GM11168 (cell line): ENCODE measurements at regions not wholly inside any gene's neighbourhood (a gene's known extent, or its start where the extent isn't known, plus 50 kb on each side); places are given as distances from the start of the nearest gene placed in this dataset.
"Not testable (repeated sequence)": the region's sequence is repeated elsewhere in the genome, so short reads cannot be mapped to it uniquely, and the experiment has no call there.

Experiments used
- in situ Hi-C: fragments of 300-500 bp; cut with MboI; formaldehyde crosslinking; loops from one replicate; pipeline ENCODE4 v1.12.0; 2022; ENCODE audit warnings: low sequenced_read_pairs; ENCODE audit not compliant: unreplicated experiment

DNA sequence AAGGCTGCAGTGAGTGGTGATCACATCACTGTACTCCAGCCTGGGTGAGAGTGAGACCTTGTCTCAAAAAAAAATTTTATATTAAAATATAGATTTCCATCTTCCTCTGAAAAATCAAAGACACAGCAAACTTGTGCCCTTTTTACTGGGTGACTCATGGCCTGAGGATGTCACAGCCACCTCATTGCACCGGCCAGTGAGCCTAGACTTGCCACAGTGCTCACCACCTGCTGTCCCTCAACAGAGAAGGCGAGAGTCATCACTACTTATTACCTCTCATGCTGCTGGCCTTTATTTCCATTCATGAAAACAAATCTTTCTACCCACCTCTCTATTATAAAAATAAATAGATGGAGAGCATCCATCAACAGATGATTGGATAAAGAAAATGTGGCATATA, 295.8 kb downstream of the PREX1 start:
- in situ Hi-C loops: no loop called here

DNA sequence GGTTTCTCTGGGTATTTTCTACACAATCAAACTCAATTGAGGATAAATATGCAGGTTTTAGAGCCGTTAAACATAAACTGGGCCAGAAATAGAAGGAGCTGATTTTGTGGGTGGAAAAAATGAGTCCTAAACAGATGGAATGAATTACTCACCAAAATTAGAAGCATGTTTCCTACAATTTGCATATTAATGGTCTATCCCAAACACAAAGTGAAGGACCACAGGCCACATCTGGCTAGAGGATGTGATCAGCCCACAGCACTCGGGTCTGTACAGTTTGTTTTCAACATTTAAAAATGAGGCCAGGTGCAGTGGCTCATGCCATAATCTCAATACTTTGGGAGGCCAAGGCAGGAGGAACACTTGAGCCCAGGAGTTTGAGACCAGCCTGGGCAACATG, 296.3 kb downstream of the PREX1 start:
- in situ Hi-C loops: no loop called here

DNA sequence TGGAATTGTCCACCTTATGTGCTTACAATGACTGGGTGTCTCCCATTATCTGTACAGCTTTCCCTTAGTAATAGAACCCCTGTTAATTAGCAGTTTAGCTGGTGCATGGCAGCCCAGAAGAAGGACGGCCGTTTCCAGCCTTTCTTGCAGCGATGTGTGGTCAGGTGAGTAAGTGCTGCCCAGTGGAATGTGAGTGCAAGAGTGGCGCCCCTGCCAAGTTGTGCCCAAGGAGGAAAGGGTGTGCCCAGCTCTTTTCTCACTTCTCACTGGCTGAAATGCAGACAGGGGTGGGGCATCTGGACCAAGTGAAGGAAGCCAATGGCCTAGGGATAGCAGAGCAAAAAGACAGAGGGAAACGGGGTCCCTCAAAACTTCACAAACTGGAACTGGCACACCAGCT, 296.8 kb downstream of the PREX1 start:
- in situ Hi-C loops: no loop called here

DNA sequence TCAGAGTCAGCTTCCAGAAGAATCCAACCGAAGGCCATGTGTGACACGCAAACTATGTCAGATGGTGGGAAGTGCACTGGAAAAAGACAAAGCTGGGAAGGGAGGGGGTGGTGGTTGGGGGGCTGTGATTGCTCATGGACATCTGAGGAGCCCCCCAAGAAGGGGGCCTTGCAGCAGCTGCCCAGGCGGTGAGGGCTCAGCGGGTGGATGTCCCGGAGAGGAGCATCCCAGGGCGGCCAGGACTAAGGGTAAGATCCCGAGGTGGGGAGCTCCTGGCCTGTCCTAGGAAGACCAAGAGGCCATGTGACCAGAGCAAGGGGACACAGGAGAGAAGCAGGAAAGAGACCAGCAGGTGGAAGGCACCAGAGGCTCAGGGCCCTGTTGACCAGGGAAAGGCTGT, 299.5 kb downstream of the PREX1 start:
- in situ Hi-C loops: no loop called here

DNA sequence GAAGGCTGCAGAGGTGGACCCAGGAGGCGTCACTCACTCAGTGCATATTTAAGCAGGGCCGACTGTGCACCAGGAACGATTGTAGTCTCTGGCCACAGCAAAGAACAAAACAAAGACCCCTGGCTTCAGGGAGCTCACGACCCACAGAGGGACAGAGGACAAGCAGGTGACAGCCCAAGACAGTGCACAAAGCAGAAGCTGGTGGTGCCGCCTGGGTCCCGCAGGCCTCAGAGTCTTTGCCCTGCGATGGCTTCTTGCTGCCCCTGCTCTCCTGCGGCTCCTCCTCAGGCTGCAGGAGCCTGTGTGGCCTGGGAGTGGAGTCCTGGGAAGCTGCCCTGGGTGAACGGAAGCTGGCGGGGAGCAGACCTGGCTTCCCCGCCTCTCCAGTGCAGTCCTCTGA, 300.0 kb downstream of the PREX1 start:
- in situ Hi-C loops: no loop called here

DNA sequence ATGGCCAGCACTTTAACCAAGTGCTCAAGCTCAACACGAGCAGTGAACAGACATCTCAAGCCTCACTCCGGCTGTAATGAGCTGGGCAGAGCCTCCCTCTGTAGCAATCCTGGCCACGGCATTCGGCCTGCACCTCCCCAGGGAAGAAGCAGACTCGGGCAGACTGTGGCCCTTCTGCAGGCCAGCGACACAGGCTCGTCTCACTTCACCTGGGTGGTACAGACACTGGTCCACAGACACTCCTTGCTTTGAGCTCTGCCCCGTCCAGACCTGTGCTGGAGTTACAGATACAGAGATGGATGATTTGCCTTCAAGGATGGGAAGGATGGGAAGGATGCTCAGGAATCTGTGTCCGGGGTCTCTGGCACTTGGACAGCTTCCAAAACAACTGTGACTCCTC, 300.9 kb downstream of the PREX1 start:
- in situ Hi-C loops: no loop called here

DNA sequence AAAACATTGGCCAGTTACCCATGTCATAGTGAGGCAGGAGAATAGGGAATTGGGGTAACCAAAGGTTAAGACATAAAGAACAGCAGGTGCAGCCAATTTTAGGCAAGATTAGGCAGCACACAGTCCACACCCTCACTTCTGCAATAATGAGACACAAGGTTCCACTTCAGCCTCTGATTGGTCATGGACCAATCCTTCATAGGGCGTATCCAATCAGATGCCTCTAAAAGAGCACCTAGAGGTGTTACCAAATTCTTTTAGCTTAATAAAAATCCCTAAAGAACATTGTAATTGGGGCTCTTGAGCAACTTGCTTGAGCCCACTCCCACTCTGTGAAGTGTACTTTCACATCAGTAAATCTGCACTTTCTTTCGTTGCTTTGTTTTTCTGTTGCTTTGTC, 302.4 kb downstream of the PREX1 start:
- in situ Hi-C loops: no loop called here

DNA sequence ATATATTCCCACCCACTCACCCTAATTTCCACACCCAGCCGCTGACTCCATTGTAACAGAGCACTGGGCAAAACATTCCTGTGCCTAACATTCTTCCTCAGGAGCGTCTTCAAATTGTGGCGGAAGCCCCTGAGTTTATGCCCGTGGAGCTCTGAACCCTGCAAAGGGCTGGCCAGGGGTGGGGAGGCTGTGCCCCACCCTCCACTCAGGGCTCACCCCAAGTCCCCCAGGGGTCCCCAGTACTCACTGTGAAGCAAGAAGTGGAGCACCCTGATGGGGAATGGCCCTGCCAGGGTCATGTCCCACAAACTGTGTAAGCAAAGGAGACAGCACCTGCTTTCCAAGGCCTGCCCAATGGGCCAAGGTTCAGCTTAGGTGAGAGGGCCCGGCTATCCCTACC, 303.2 kb downstream of the PREX1 start:
- in situ Hi-C loops: no loop called here

DNA sequence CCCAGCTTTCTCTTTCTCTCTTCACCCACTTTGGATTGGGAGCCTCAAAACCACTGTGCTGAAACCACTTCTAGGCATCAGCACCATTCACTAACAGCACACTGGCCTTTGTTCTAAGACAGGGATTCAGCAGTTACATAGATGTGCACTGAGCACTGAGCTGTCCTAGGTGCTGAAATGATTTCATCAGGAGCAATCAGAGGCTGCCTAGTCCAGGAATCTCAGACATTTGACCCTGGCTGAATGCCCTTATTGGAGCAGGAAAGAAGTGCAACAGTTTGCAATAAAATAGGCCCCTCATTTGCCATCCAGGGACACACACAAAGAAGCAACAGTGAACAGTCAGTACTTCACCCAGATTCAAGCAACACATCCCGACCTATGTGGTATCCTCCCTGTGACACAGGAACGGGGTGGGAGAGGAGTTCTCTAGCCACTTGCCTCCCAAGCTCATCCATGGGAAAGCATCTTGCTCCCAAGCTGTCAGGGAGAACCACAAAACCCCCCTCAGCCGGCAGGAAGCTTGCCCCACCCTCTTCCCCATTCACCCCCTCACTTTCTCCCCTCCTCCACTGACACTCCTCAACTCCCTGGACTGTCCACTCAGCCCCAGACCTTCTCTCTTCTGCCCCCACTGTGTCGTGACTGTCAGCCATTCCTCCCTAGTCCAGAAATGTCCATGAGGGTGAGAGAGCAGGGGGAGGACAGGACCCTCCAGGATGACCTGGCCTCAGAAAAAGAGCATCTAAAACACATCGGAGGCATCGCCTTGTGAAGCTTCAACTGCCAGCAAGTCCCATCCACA, 304.4 kb downstream of the PREX1 start:
- in situ Hi-C loops: no loop called here

DNA sequence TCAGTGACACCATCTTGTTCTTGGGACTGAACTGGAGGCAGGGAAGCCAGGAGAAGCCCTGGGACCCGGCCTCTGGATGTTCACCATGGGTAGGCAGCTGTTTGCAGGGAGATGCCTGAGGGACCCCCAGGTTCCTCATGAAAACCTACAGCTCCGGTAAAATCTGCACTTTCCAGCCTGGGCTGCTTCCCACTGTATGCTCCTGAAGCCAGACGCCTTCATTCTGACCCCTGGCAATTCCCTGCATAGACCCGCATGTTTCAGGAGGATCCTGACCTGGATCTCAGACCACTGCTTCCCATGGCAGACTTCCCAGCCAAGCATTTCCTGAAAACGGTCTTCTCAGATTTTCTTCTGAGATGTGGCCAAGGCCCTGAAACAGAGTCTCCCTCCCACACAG, 306.7 kb downstream of the PREX1 start:
- in situ Hi-C loops: no loop called here

DNA sequence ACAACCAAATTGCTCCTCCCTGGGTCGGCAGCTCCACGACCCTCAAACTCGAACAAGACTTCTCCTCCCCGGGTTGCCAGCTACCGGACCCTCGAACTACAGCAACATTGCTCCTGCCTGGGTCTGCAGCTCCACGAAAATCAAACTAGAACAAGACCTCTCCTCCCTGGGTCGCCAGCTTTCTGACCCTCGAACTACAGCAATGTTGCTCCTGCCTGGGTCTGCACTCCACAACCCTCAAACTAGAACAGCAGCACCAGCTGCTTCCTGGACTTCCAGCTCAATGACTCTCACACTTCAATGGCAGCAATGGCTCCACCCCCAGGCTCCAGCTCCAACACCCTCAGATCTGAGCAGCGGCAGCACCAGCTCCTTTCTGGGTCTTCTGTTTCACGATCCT, 311.6 kb downstream of the PREX1 start:
- in situ Hi-C loops: loop anchor here (5.0 kb wide), 1 partner anchor 624 kb away; no protein-coding TSS in a partner anchor

DNA sequence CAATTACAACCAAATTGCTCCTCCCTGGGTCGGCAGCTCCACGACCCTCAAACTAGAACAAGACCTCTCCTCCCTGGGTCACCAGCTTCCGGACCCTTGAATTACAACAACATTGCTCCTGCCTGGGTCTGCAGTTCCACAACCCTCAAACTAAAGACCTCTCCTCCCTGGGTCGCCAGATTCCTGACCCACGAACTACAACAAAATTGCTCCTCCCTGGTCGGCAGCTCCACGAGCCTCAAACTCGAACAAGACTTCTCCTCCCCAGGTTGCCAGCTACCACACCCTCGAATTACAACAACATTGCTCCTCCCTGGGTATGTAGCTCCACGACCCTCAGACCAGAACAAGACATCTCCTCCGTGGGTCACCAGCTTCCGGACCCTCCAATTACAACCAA, 313.2 kb downstream of the PREX1 start:
- in situ Hi-C loops: not testable (repeated sequence)

DNA sequence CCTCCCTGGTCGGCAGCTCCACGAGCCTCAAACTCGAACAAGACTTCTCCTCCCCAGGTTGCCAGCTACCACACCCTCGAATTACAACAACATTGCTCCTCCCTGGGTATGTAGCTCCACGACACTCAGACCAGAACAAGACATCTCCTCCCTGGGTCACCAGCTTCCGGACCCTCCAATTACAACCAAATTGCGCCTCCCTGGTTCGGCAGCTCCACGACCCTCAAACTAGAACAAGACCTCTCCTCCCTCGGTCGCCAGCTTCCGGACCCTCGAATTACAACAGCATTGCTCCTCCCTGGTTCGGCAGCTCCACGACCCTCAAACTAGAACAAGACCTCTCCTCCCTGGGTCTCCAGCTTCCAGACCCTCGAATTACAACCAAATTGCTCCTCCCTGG, 315.3 kb downstream of the PREX1 start:
- in situ Hi-C loops: not testable (repeated sequence)

DNA sequence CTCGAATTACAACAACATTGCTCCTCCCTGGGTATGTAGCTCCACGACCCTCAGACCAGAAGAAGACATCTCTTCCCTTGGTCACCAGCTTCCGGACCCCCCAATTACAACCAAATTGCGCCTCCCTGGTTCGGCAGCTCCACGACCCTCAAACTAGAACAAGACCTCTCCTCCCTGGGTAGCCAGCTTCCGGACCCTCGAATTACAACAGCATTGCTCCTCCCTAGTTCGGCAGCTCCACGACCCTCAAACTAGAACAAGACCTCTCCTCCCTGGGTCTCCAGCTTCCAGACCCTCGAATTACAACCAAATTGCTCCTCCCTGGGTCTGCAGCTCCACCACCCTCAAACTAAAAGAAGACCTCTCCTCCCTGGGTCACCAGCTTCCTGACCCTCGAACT, 322.7 kb downstream of the PREX1 start:
- in situ Hi-C loops: not testable (repeated sequence)

DNA sequence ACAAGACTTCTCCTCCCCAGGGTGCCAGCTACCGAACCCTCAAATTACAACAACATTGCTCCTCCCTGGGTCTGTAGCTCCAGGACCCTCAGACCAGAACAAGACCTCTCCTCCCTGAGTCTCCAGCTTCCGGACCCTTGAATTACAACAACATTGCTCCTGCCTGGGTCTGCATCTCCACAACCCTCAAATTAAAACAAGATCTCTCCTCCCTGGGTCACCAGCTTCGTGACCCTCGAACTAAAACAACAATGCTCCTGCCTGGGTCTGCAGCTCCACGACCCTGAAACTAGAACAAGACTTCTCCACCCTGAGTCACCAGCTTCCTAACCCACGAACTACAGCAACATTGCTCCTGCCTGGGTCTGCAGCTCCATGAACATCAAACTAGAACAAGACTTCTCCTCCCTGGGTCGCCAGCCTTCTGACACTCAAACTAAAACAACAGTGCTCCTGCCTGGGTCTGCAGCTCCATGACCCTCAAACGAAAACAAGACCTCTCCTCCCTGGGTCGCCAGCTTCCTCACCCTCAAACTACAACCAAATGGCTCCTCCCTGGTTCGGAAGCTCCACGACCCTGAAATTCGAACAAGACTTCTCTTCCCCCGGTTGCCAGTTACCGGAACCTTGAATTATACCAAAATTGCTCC, 324.5 kb downstream of the PREX1 start:
- in situ Hi-C loops: no loop called here

DNA sequence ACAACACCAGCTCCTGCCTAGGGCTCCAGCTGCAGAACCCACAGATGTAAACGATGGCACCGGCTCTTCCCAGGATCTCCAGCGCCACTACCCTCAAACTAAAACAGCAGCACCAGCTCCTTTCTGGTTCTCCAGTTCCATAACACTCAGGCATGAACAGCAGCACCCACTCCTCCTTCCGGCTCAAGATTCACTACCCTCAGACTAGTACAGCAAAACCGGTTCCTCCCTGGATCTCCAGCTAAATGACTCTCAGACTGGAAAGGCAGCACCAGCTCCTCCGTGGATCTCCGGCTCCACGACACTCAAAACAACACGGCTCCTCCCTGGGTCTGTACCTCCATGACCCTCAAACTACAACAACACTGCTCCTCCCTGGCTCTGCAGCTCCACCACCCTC, 325.0 kb downstream of the PREX1 start:
- in situ Hi-C loops: no loop called here

DNA sequence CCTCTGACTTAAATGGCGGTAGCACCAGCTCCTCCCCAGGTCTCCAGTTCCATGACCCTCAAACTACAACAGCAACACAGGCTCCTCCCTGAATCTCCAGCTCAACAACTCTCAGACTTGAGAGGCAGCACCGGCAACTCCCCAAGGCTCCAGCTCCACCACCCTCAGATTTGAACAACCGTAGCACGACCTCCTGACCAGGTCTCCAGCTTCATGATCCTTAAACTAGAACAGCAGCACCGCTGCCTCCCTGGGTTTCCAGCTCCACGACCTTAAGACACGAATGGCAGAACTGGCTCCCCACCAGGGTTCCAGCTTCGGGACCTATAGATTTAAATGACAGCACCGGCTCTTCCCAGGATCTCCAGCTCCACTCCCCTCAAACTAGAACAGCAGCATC, 325.8 kb downstream of the PREX1 start:
- in situ Hi-C loops: no loop called here

DNA sequence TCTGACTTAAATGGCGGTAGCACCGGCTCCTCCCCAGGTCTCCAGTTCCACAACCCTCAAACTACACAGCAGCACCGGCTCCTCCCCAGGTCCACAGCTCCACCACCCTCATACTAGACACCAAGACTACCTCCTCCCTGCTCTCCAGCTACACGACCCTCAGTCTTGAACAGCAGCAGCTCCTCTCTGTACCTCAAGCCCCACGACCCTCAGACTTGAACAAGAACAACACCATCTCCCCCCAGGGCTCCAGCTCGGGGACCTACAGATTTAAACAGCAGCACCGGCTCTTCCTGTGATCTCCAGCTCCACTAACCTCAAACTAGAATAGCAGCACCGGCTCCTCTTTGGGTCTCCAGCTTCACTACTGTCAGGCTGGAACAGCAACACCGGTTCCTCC, 326.9 kb downstream of the PREX1 start:
- in situ Hi-C loops: not testable (repeated sequence)

DNA sequence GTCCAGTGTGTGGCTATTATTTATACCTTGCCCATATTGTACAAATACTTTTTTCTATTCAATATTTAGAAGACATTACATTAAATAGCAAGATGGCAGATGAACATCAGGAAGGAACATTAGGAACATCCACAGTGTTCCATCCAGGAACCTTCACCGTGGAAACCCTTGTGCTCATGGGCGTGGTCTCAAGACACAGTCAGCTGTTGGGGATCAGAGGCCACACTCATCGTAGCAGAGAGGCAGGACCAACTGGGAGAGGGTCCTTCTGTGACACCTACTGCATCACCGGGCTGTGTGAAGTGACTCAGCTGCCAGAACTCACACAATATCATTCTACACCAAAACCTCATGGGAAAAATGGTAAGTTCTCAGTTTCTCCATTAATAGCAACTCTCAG, 328.9 kb downstream of the PREX1 start:
- in situ Hi-C loops: not testable (repeated sequence)

DNA sequence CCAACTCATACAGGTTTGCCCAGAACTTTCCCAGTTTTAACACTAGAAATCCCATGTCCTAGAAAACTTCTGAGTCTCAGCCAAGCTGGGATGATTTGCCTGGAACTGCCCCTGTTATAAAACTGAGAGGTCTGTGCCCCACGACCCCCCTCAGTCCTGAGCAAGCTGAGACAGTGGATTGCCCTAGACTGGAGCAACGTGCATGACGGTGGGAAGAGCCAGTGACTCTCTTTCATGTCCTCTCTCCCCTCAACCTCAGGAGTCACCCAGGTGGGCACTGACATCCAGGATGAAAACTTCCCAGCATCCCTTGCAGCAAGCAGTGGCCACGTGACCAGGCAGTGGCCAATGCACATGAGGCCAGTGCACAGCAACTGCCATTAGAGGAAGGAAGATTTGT, 329.7 kb downstream of the PREX1 start:
- in situ Hi-C loops: not testable (repeated sequence)

DNA sequence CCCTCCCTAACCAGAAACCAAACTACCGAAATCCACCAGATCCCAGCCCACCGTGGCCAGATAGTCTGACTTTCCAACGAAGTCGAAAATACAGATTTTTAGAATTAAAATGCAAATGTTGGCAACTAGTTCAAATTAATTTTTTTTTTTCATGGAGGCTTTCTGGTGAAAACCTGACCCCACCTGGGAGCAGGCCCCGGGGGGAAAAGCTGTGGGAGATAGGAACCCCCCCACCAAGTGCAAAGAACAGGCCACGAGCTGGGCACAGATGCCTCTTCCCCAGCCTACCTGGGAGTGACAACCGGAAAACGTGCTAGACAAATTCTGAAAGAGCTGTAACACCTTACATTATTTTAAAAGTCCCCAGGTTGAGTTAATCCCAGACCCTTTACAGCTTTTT, 333.8 kb downstream of the PREX1 start:
- in situ Hi-C loops: no loop called here

DNA sequence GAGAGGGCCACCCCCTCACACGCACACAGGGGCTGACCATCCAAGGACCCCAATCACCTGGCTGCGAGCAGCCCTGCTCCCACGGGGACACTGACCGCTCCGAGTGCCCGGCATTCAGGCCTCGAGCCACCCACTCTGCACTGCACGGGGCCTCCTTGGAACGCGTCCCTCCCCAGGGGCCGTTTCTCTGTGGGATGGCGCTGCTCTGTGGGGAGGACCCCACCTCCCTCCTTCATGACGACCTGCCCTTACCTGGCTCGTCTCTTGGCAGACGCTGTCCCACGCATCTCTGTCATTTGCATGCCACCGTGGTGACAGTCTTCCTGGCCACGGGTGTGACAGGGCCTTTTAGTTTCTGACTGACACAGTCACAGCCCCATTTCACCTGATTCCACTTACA, 334.5 kb downstream of the PREX1 start:
- in situ Hi-C loops: not testable (repeated sequence)
